K562 (cell line): ENCODE measurements at regions not wholly inside any gene's neighbourhood (a gene's known extent, or its start where the extent isn't known, plus 50 kb on each side); places are given as distances from the start of the nearest gene placed in this dataset.

Experiments used
- ATAC-seq: fragments of 200-7000 bp; cut with Tn5 transposase; 3 replicates; pipeline ENCODE4 v1.9.1; 2020; ENCODE audit warnings: moderate library complexity
- BruUV-seq: library from RNA; stranded (reverse); fragments of 400-500 nt; replicated peaks from 2 replicates; lab custom pipeline; 2021; lab: Mats Ljungman, UMichigan
- CTCF ChIA-PET: fragments of 300-600 bp; formaldehyde crosslinking; extraction: SDS; loops from one replicate; lab custom pipeline; 2021; ENCODE audit warnings: low intra/inter-chr PET ratio; lab: Yijun Ruan, JAX
- POLR2A ChIA-PET: fragments of 300-600, 350-650 bp; sonication (Branson Sonifier 250); formaldehyde crosslinking; extraction: SDS; loops from one replicate; lab custom pipeline; 2021; ENCODE audit warnings: antibody characterized with exemption, inconsistent platforms; lab: Yijun Ruan, JAX
- DNase-seq, 4 experiments: peaks; one replicate each; pipeline versions ENCODE4 v3.0.0 to v3.0.0-alpha.2; 2011 to 2018; ENCODE audit warnings: low spot score in 3 of 4, mixed read lengths in 3 of 4; ENCODE audit errors: extremely low read depth in 1 of 4
- FAIRE-seq: peaks from 2 replicates; lab custom pipeline; 2011; peaks lifted over from hg19 to GRCh38; lab: Jason Lieb, UNC
- H2AFZ ChIP-seq: 2 replicates; pipeline ENCODE4 v1.6.0; 2011; ENCODE audit warnings: low read depth, low read length, control low read depth, inconsistent platforms
- H3K27ac ChIP-seq: fragments of 200-600 bp; 3 replicates; pipeline ENCODE4 v1.8.0; 2011; ENCODE audit warnings: low read depth, mild to moderate bottlenecking, control low read depth, inconsistent platforms, low read length, moderate library complexity, mixed read lengths; ENCODE audit errors: extremely low read depth
- H3K27me3 ChIP-seq, 2 experiments: fragments of 300-600 bp in 1 of 2; 2 replicates in 1 of 2; 3 replicates in 1 of 2; pipeline versions ENCODE4 v1.6.0 to v1.8.0; 2011; ENCODE audit warnings: inconsistent platforms in 2 of 2, low read length in 2 of 2, mild to moderate bottlenecking in 1 of 2, mixed read lengths in 1 of 2, moderate library complexity in 1 of 2; ENCODE audit not compliant: control insufficient read depth in 2 of 2, insufficient read depth in 2 of 2
- H3K36me3 ChIP-seq: fragments of 300-600 bp; 3 replicates; pipeline ENCODE4 v1.8.0; 2011; ENCODE audit warnings: mild to moderate bottlenecking, low read length, inconsistent platforms; ENCODE audit not compliant: control insufficient read depth, insufficient read depth
- H3K4me1 ChIP-seq, 2 experiments: fragments of 200-600 bp in 1 of 2; replicated peaks in 1 of 2; 2 replicates in 1 of 2; 3 replicates in 1 of 2; pipeline versions ENCODE4 v1.5.1 to v1.8.0; 2011; ENCODE audit warnings: inconsistent platforms in 2 of 2, low read length in 2 of 2, mild to moderate bottlenecking in 1 of 2, mixed read lengths in 1 of 2, moderate library complexity in 1 of 2; ENCODE audit not compliant: control insufficient read depth in 2 of 2, insufficient read depth in 2 of 2
- H3K4me2 ChIP-seq: 2 replicates; pipeline ENCODE4 v1.6.1; 2011; ENCODE audit warnings: low read length, control low read depth, inconsistent platforms, mixed read lengths; ENCODE audit not compliant: insufficient read depth
- H3K4me3 ChIP-seq: fragments of 200-600 bp; sonication (generic), shearing (Covaris generic); 2 replicates; pipeline ENCODE4 v1.5.1; 2016; ENCODE audit warnings: control low read depth, inconsistent platforms
- H3K79me2 ChIP-seq: fragments of 200-600 bp; 3 replicates; pipeline ENCODE4 v1.8.0; 2011; ENCODE audit warnings: low read length, inconsistent platforms; ENCODE audit not compliant: control insufficient read depth, insufficient read depth
- H3K9ac ChIP-seq, 2 experiments: 2 replicates each; pipeline versions ENCODE4 v1.6.0 to v1.6.1; 2011; ENCODE audit warnings: low read depth in 2 of 2, low read length in 2 of 2, control low read depth in 1 of 2, inconsistent platforms in 1 of 2, mild to moderate bottlenecking in 1 of 2, mixed read lengths in 1 of 2; ENCODE audit not compliant: insufficient read depth in 1 of 2
- H3K9me1 ChIP-seq: one replicate; pipeline ENCODE4 v1.6.0; 2011; ENCODE audit warnings: inconsistent platforms, mild to moderate bottlenecking, low read length, moderate library complexity; ENCODE audit not compliant: control insufficient read depth, insufficient read depth
- H3K9me3 ChIP-seq: replicated peaks from 2 replicates; pipeline ENCODE4 v1.5.1; 2011; ENCODE audit warnings: low read depth, low read length, inconsistent platforms; ENCODE audit not compliant: control insufficient read depth, insufficient read depth
- H4K20me1 ChIP-seq: replicated peaks from 2 replicates; pipeline ENCODE4 v1.6.1; 2011; ENCODE audit warnings: low read length, inconsistent platforms, mixed read lengths; ENCODE audit not compliant: control insufficient read depth, insufficient read depth
- CHD4 ChIP-seq: fragments of 200-600 bp; sonication (generic); IDR thresholded peaks from 3 replicates; pipeline ENCODE4 v1.6.1; 2012; ENCODE audit warnings: low read depth, mild to moderate bottlenecking, mixed read lengths, low read length, inconsistent platforms; ENCODE audit not compliant: insufficient read depth, insufficient replicate concordance, poor library complexity, severe bottlenecking
- DPF2 ChIP-seq: fragments of 450-650 bp; IDR thresholded peaks from 2 replicates; pipeline ENCODE4 v1.6.1; 2016
- FOXA3 ChIP-seq, 2 experiments: fragments of 450-650 bp in 1 of 2; sonication (generic) in 1 of 2; formaldehyde crosslinking; IDR thresholded peaks in 1 of 2; conservative IDR thresholded peaks in 1 of 2; 2 replicates each; pipeline versions ENCODE4 v1.4.0 to v1.8.0; 2020 to 2022; ENCODE audit warnings: mild to moderate bottlenecking in 2 of 2, missing genetic modification reagents in 1 of 2
- KLF6 ChIP-seq: fragments of 250-450 bp; sonication (Bioruptor Pico); IDR thresholded peaks from 2 replicates; pipeline ENCODE4 v1.4.0; 2020; ENCODE audit warnings: mild to moderate bottlenecking, moderate library complexity, borderline replicate concordance
- PHF20 ChIP-seq: fragments of 450-650 bp; IDR thresholded peaks from 2 replicates; pipeline ENCODE4 v1.6.1; 2018; ENCODE audit not compliant: partially characterized antibody
- POLR2G ChIP-seq: fragments of 200-400 bp; formaldehyde crosslinking; IDR thresholded peaks from 2 replicates; pipeline ENCODE4 v1.6.1; 2017; ENCODE audit warnings: low read depth, mild to moderate bottlenecking, antibody characterized with exemption, low read length, moderate library complexity
- TAF1 ChIP-seq: IDR thresholded peaks from 2 replicates; pipeline ENCODE4 v1.6.1; 2011; ENCODE audit warnings: mild to moderate bottlenecking, low read length, moderate library complexity; ENCODE audit not compliant: insufficient read depth, control insufficient read depth, severe bottlenecking; ENCODE audit errors: extremely low read depth
- TAL1 ChIP-seq: fragments of 450-650 bp; IDR thresholded peaks from 2 replicates; pipeline ENCODE4 v1.6.1; 2016; ENCODE audit warnings: mild to moderate bottlenecking
- TCF3 ChIP-seq: sonication (generic); formaldehyde crosslinking; IDR thresholded peaks from 2 replicates; pipeline ENCODE4 v1.4.0; 2020; ENCODE audit warnings: mild to moderate bottlenecking, missing genetic modification reagents
- ZNF134 ChIP-seq: fragments of 250-450 bp; sonication (Bioruptor Pico); conservative IDR thresholded peaks from 2 replicates; pipeline ENCODE4 v1.4.0; 2020
- ZNF197 ChIP-seq: fragments of 200-800 bp; sonication (Bioruptor generic); IDR thresholded peaks from 2 replicates; pipeline ENCODE4 v1.6.1; 2016; ENCODE audit warnings: low read depth, missing genetic modification characterization, missing compliant biosample characterization
- ZNF384 ChIP-seq: IDR thresholded peaks from 2 replicates; pipeline ENCODE4 v1.6.1; 2012; ENCODE audit warnings: low read depth, low read length, improper control_type of control experiment
- WGBS: fragments of 100-300 bp; shearing (Covaris generic); methylation state at CpG from one replicate; pipeline ENCODE4 v1.1.6; 2016; ENCODE audit warnings: low coverage, mixed read lengths; ENCODE audit not compliant: insufficient coverage; ENCODE audit errors: missing lambda C conversion rate; 5-methylcytosine and 5-hydroxymethylcytosine counted together
- in situ Hi-C: fragments of 300-500 bp; cut with MboI; formaldehyde crosslinking; loops from 4 replicates; pipeline ENCODE4 v1.15.0; 2018; ENCODE audit warnings: inconsistent platforms, mixed read lengths
- intact Hi-C: fragments of 100-400 bp; cut with micrococcal nuclease; formaldehyde crosslinking; loops from 2 replicates; pipeline ENCODE4 v1.14.2; 2022
- TF ChIP-seq, protein P1 (sequence below): fragments of 450-650 bp; formaldehyde crosslinking; IDR thresholded peaks from 2 replicates; pipeline ENCODE4 v1.4.0; 2022; ENCODE audit warnings: missing genetic modification characterization
- TF ChIP-seq, protein P2 (sequence below): fragments of 250-450 bp; sonication (Bioruptor Pico); IDR thresholded peaks from 2 replicates; pipeline ENCODE4 v1.8.0; 2022; ENCODE audit warnings: inconsistent platforms
- TF ChIP-seq, protein P3 (sequence below): fragments of 250-450 bp; sonication (Bioruptor Pico); IDR thresholded peaks from 2 replicates; pipeline ENCODE4 v1.8.0; 2022; ENCODE audit warnings: moderate library complexity, mild to moderate bottlenecking, inconsistent platforms
- TF ChIP-seq, protein P4 (sequence below): fragments of 450-650 bp; formaldehyde crosslinking; conservative IDR thresholded peaks from 2 replicates; pipeline ENCODE4 v1.4.0; 2022; ENCODE audit warnings: mild to moderate bottlenecking, missing genetic modification characterization

DNA sequence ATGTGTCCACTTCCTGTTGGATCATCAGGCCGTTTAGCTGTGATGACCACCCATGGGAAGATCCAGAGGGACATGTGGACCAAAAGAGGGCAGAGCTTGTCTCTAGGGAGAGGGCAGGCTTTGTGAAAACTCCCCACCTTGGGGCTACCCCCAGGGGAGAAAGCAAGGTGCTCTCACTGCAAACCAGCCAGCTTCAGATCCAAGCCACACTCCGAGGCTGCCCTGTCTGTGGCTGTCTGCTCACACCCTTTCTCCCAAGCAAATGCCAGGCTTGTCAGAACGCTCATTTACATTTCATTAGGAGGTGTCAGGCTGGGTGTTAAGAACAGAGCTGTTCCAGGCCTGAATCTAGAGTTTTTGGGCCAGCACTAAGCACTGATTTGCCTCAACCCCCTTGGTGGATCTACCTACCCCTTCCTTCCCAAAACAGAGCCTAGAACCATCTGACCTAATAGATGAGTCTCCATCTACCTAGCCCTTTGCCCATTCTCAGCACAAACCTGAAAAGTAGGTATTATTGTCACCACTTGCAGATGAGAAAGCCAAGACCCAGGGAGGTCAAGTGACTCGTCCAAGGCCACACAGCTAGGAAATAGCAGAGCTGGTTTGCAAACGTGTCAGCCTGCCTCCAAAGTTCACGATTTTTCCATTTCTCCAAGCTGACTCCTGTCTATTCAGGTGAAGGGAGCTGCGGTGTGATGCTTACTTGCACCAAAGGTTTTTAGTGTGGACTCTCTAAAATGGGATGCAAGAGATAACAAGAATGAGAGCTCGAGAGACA, 130.9 kb downstream of the EMX2 start:
- ChIA-PET POLR2A (interaction anchor here (0.6 to 1.0 kb wide), 2 partner anchors 43 kb away, joined by 3 read pairs; no protein-coding TSS in a partner anchor), CTCF (no interaction called here)
- FAIRE-seq (no peak), ATAC-seq (no peak), DNase-seq (no peak)
- WGBS = 0% methylated on average over 6 of the region's 8 CpGs
- Histone ChIP-seq H3K79me2 (no peaks in the 10 kb centered on the region), H3K36me3 (no peaks in the 10 kb centered on the region), H3K9me1 (no peaks in the 10 kb centered on the region), H4K20me1 (no peaks in the 10 kb centered on the region), H2AFZ (no peak overlapping the region), H3K4me1 (no peaks in the 10 kb centered on the region), H3K9me3 (no peaks in the 10 kb centered on the region), H3K4me3 (no peak overlapping the region), H3K4me2 (no peak overlapping the region), H3K9ac (no peak overlapping the region), H3K27ac (no peak overlapping the region), H3K27me3 (peaks cover 8 to 26% of the 10 kb centered on the region in 2 experiments; a peak in 4 of 5 replicates)
- no TSS peak for BruUV-seq
- TF ChIP-seq PHF20 (no peak), CHD4 (no peak), ZNF384 (no peak), TAF1 (no peak), ZNF197 (CRISPR knock-in tag) (no peak), KLF6 (CRISPR knock-in tag) (no peak), TCF3 (CRISPR knock-in tag) (no peak), DPF2 (no peak), FOXA3 (CRISPR knock-in tag; conservative IDR thresholded peaks at IDR 0.05 in 1 of 2, IDR thresholded peaks at IDR 0.05 in 1 of 2) (no peak), TAL1 (no peak), POLR2G (no peak), ZNF134 (CRISPR knock-in tag) (no peak)
- TF ChIP-seq, protein P1, sequence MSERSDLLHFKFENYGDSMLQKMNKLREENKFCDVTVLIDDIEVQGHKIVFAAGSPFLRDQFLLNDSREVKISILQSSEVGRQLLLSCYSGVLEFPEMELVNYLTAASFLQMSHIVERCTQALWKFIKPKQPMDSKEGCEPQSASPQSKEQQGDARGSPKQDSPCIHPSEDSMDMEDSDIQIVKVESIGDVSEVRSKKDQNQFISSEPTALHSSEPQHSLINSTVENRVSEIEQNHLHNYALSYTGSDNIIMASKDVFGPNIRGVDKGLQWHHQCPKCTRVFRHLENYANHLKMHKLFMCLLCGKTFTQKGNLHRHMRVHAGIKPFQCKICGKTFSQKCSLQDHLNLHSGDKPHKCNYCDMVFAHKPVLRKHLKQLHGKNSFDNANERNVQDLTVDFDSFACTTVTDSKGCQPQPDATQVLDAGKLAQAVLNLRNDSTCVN (CRISPR knock-in tag) = no peak
- TF ChIP-seq, protein P2, sequence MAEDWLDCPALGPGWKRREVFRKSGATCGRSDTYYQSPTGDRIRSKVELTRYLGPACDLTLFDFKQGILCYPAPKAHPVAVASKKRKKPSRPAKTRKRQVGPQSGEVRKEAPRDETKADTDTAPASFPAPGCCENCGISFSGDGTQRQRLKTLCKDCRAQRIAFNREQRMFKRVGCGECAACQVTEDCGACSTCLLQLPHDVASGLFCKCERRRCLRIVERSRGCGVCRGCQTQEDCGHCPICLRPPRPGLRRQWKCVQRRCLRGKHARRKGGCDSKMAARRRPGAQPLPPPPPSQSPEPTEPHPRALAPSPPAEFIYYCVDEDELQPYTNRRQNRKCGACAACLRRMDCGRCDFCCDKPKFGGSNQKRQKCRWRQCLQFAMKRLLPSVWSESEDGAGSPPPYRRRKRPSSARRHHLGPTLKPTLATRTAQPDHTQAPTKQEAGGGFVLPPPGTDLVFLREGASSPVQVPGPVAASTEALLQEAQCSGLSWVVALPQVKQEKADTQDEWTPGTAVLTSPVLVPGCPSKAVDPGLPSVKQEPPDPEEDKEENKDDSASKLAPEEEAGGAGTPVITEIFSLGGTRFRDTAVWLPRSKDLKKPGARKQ (CRISPR knock-in tag) = no peak
- TF ChIP-seq, protein P3, sequence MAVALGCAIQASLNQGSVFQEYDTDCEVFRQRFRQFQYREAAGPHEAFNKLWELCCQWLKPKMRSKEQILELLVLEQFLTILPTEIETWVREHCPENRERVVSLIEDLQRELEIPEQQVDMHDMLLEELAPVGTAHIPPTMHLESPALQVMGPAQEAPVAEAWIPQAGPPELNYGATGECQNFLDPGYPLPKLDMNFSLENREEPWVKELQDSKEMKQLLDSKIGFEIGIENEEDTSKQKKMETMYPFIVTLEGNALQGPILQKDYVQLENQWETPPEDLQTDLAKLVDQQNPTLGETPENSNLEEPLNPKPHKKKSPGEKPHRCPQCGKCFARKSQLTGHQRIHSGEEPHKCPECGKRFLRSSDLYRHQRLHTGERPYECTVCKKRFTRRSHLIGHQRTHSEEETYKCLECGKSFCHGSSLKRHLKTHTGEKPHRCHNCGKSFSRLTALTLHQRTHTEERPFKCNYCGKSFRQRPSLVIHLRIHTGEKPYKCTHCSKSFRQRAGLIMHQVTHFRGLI (CRISPR knock-in tag) = no peak
- TF ChIP-seq, protein P4, sequence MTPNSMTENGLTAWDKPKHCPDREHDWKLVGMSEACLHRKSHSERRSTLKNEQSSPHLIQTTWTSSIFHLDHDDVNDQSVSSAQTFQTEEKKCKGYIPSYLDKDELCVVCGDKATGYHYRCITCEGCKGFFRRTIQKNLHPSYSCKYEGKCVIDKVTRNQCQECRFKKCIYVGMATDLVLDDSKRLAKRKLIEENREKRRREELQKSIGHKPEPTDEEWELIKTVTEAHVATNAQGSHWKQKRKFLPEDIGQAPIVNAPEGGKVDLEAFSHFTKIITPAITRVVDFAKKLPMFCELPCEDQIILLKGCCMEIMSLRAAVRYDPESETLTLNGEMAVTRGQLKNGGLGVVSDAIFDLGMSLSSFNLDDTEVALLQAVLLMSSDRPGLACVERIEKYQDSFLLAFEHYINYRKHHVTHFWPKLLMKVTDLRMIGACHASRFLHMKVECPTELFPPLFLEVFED (CRISPR knock-in tag) = no peak
- in situ Hi-C loops = no loop called here
- intact Hi-C loops = no loop called here
